ENCODE measurements at regions not wholly inside any gene's neighbourhood (a gene's known extent, or its start where the extent isn't known, plus 50 kb on each side); places are given as distances from the start of the nearest gene placed in this dataset.

DNA sequence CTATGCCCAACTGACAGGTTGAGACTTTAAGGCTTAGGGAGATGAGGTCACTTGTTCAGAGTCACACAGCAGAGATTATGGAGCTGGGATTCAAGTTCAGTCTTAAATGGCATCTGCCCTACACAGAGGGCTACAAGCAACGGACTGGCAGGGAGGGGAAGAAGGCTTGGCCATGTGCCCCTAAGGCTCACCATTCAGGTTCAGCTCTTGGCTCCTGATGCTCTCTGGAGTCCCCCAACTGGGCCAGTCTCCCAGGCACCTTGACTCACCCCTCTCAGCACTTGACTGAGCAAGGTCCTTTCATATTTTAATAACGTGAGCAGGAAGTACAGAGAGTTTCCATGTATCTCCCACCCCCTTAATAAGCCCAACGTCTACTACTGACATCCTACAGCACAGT lies 71.4 kb upstream of the MAFB start:
- ChIA-PET RAD21 (ENCODE audit: low non-redundant PET in 1 of 2, low total read pairs in 2 of 2, uncharacterized antibody in 2 of 2, unreplicated experiment in 2 of 2) (no interaction called here), POLR2A (no interaction called here), CTCF (no interaction called here)
- no peak overlapping the region for H3K9ac ChIP-seq (ENCODE audit: low read length)
- no peaks in the 10 kb centered on the region for H3K79me2 ChIP-seq (ENCODE audit: insufficient read depth, low read length)
- BruUV-seq (replicated peaks), result no TSS peak
- intact Hi-C loops (cut with micrococcal nuclease), result no loop called here
- TF ChIP-seq SIN3A (IDR thresholded peaks at IDR 0.05; ENCODE audit: low read depth) (no peak), POLR2AphosphoS5 (IDR thresholded peaks at IDR 0.05; ENCODE audit: low read depth, low read length) (no peak), YY1 (IDR thresholded peaks at IDR 0.05; ENCODE audit: extremely low read depth, insufficient replicate concordance, low read depth, low read length) (no peak), JUND (IDR thresholded peaks at IDR 0.05) (no peak)
- TF ChIP-seq, protein P1, sequence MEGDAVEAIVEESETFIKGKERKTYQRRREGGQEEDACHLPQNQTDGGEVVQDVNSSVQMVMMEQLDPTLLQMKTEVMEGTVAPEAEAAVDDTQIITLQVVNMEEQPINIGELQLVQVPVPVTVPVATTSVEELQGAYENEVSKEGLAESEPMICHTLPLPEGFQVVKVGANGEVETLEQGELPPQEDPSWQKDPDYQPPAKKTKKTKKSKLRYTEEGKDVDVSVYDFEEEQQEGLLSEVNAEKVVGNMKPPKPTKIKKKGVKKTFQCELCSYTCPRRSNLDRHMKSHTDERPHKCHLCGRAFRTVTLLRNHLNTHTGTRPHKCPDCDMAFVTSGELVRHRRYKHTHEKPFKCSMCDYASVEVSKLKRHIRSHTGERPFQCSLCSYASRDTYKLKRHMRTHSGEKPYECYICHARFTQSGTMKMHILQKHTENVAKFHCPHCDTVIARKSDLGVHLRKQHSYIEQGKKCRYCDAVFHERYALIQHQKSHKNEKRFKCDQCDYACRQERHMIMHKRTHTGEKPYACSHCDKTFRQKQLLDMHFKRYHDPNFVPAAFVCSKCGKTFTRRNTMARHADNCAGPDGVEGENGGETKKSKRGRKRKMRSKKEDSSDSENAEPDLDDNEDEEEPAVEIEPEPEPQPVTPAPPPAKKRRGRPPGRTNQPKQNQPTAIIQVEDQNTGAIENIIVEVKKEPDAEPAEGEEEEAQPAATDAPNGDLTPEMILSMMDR (IDR thresholded peaks at IDR 0.05 in 2 of 3, conservative IDR thresholded peaks at IDR 0.05 in 1 of 3; ENCODE audit: borderline replicate concordance in 1 of 3, insufficient read depth in 1 of 3, low read depth in 2 of 3, low read length in 2 of 3), result no peak
- TF ChIP-seq, protein P2, sequence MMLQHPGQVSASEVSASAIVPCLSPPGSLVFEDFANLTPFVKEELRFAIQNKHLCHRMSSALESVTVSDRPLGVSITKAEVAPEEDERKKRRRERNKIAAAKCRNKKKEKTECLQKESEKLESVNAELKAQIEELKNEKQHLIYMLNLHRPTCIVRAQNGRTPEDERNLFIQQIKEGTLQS (IDR thresholded peaks at IDR 0.05), result no peak
- no peaks in the 10 kb centered on the region for H3K4me1 ChIP-seq (ENCODE audit: control insufficient read depth in 1 of 2, insufficient read depth in 2 of 2, low read length in 2 of 2)
- H3K9me2 ChIP-seq (ENCODE audit: insufficient read depth), result no peaks in the 10 kb centered on the region
- H3K4me3 ChIP-seq (replicated peaks in 1 of 2; ENCODE audit: low read depth in 1 of 2, low read length in 2 of 2), result no peak overlapping the region
- H4K20me1 ChIP-seq (ENCODE audit: insufficient read depth), result no peaks in the 10 kb centered on the region
- H3K4me2 ChIP-seq (ENCODE audit: low read length), result no peak overlapping the region
- no peaks in the 10 kb centered on the region for H3K9me3 ChIP-seq (ENCODE audit: control insufficient read depth in 1 of 2, insufficient read depth in 1 of 2, low read depth in 1 of 2, low read length in 2 of 2)
- no peak overlapping the region for H2AFZ ChIP-seq (ENCODE audit: low read depth, low read length, poor library complexity, severe bottlenecking)
- no peak for DNase-seq (ENCODE audit: low read depth, low spot score)
- no peak overlapping the region for H3K27ac ChIP-seq (ENCODE audit: low read depth, low read length)
- ATAC-seq, result no peak
- H3K27me3 ChIP-seq (ENCODE audit: insufficient read depth, low read length), result no peaks in the 10 kb centered on the region
- H3K36me3 ChIP-seq (ENCODE audit: control insufficient read depth in 1 of 2, insufficient read depth in 2 of 2, low read length in 2 of 2), result no peaks in the 10 kb centered on the region

DNA sequence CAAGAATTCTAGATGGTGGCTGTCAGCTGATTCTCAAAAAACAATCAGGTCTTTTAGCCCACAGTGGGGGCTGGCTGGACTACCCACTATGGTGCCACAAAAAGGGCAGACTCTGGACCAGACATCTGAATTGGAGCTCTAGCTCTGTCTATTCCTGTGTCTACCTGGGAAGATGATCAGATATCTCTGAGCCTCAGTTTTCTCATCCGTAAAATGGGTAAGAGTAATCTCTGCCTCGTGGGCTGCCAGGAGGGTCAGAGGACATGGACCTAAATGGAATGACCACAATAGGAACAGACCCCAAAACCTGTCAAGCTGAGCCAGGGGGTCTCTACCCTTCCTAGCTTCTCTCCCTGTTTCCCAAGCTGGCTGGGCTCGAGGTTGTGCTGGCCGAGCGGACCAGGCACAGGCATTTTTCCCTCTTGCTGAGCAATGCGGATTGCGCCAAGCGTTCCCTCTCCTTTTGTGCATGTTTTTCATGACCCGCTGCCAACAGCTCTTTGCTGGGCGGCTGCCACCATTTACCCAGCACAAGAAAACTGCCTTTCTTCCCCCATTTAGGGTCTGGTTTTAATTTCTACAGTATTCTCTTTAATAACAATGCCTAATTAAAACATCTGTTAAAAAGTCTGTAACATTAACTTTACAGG lies 74.7 kb upstream of the MAFB start:
- H3K79me2 ChIP-seq (ENCODE audit: insufficient read depth, low read length), result no peaks in the 10 kb centered on the region
- H3K36me3 ChIP-seq (ENCODE audit: control insufficient read depth in 1 of 2, insufficient read depth in 2 of 2, low read length in 2 of 2), result no peaks in the 10 kb centered on the region
- no peaks in the 10 kb centered on the region for H3K27me3 ChIP-seq (ENCODE audit: insufficient read depth, low read length)
- no TSS peak for BruUV-seq (replicated peaks)
- H2AFZ ChIP-seq (ENCODE audit: low read depth, low read length, poor library complexity, severe bottlenecking), result no peak overlapping the region
- no peaks in the 10 kb centered on the region for H3K9me2 ChIP-seq (ENCODE audit: insufficient read depth)
- H3K4me3 ChIP-seq (replicated peaks in 1 of 2; ENCODE audit: low read depth in 1 of 2, low read length in 2 of 2), result no peak overlapping the region
- no peaks in the 10 kb centered on the region for H4K20me1 ChIP-seq (ENCODE audit: insufficient read depth)
- ChIA-PET RAD21 (ENCODE audit: low non-redundant PET in 1 of 2, low total read pairs in 2 of 2, uncharacterized antibody in 2 of 2, unreplicated experiment in 2 of 2) (no interaction called here), POLR2A (no interaction called here), CTCF (no interaction called here)
- H3K4me2 ChIP-seq (ENCODE audit: low read length), result no peak overlapping the region
- no peaks in the 10 kb centered on the region for H3K9me3 ChIP-seq (ENCODE audit: control insufficient read depth in 1 of 2, insufficient read depth in 1 of 2, low read depth in 1 of 2, low read length in 2 of 2)
- H3K9ac ChIP-seq (ENCODE audit: low read length), result no peak overlapping the region
- DNase-seq (ENCODE audit: low read depth, low spot score), result no peak
- H3K27ac ChIP-seq (ENCODE audit: low read depth, low read length), result no peak overlapping the region
- no peaks in the 10 kb centered on the region for H3K4me1 ChIP-seq (ENCODE audit: control insufficient read depth in 1 of 2, insufficient read depth in 2 of 2, low read length in 2 of 2)
- no peak for TF ChIP-seq ZNF274 (IDR thresholded peaks at IDR 0.05; ENCODE audit: low read depth, low read length)
- no peak for TF ChIP-seq CEBPB (IDR thresholded peaks at IDR 0.05; ENCODE audit: low read depth)
- no peak for TF ChIP-seq POLR2AphosphoS5 (IDR thresholded peaks at IDR 0.05; ENCODE audit: low read depth, low read length)
- no peak for TF ChIP-seq RAD21 (IDR thresholded peaks at IDR 0.05; ENCODE audit: low read depth)
- TF ChIP-seq, protein P3, sequence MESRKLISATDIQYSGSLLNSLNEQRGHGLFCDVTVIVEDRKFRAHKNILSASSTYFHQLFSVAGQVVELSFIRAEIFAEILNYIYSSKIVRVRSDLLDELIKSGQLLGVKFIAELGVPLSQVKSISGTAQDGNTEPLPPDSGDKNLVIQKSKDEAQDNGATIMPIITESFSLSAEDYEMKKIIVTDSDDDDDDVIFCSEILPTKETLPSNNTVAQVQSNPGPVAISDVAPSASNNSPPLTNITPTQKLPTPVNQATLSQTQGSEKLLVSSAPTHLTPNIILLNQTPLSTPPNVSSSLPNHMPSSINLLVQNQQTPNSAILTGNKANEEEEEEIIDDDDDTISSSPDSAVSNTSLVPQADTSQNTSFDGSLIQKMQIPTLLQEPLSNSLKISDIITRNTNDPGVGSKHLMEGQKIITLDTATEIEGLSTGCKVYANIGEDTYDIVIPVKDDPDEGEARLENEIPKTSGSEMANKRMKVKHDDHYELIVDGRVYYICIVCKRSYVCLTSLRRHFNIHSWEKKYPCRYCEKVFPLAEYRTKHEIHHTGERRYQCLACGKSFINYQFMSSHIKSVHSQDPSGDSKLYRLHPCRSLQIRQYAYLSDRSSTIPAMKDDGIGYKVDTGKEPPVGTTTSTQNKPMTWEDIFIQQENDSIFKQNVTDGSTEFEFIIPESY (IDR thresholded peaks at IDR 0.05; ENCODE audit: extremely low read depth, insufficient replicate concordance, low read length), result no peak
- no peak for TF ChIP-seq JUND (IDR thresholded peaks at IDR 0.05)
- TF ChIP-seq, protein P4, sequence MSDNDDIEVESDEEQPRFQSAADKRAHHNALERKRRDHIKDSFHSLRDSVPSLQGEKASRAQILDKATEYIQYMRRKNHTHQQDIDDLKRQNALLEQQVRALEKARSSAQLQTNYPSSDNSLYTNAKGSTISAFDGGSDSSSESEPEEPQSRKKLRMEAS (IDR thresholded peaks at IDR 0.05), result no peak
- no peak for TF ChIP-seq ELF1 (IDR thresholded peaks at IDR 0.05; ENCODE audit: borderline replicate concordance, low read depth)
- intact Hi-C loops (cut with micrococcal nuclease), result no loop called here
- ATAC-seq, result no peak
